K562 (cell line): ENCODE measurements at regions not wholly inside any gene's neighbourhood (a gene's known extent, or its start where the extent isn't known, plus 50 kb on each side); places are given as distances from the start of the nearest gene placed in this dataset.

Experiments used
- ATAC-seq: fragments of 200-7000 bp; cut with Tn5 transposase; 3 replicates; pipeline ENCODE4 v1.9.1; 2020; ENCODE audit warnings: moderate library complexity
- BruUV-seq: library from RNA; stranded (reverse); fragments of 400-500 nt; replicated peaks from 2 replicates; lab custom pipeline; 2021; lab: Mats Ljungman, UMichigan
- CTCF ChIA-PET: fragments of 300-600 bp; formaldehyde crosslinking; extraction: SDS; loops from one replicate; lab custom pipeline; 2021; ENCODE audit warnings: low intra/inter-chr PET ratio; lab: Yijun Ruan, JAX
- POLR2A ChIA-PET: fragments of 300-600, 350-650 bp; sonication (Branson Sonifier 250); formaldehyde crosslinking; extraction: SDS; loops from one replicate; lab custom pipeline; 2021; ENCODE audit warnings: antibody characterized with exemption, inconsistent platforms; lab: Yijun Ruan, JAX
- DNase-seq, 4 experiments: peaks; one replicate each; pipeline versions ENCODE4 v3.0.0 to v3.0.0-alpha.2; 2011 to 2018; ENCODE audit warnings: low spot score in 3 of 4, mixed read lengths in 3 of 4; ENCODE audit errors: extremely low read depth in 1 of 4
- FAIRE-seq: peaks from 2 replicates; lab custom pipeline; 2011; peaks lifted over from hg19 to GRCh38; lab: Jason Lieb, UNC
- H2AFZ ChIP-seq: 2 replicates; pipeline ENCODE4 v1.6.0; 2011; ENCODE audit warnings: low read depth, low read length, control low read depth, inconsistent platforms
- H3K27ac ChIP-seq: fragments of 200-600 bp; 3 replicates; pipeline ENCODE4 v1.8.0; 2011; ENCODE audit warnings: low read depth, mild to moderate bottlenecking, control low read depth, inconsistent platforms, low read length, moderate library complexity, mixed read lengths; ENCODE audit errors: extremely low read depth
- H3K27me3 ChIP-seq, 2 experiments: fragments of 300-600 bp in 1 of 2; 2 replicates in 1 of 2; 3 replicates in 1 of 2; pipeline versions ENCODE4 v1.6.0 to v1.8.0; 2011; ENCODE audit warnings: inconsistent platforms in 2 of 2, low read length in 2 of 2, mild to moderate bottlenecking in 1 of 2, mixed read lengths in 1 of 2, moderate library complexity in 1 of 2; ENCODE audit not compliant: control insufficient read depth in 2 of 2, insufficient read depth in 2 of 2
- H3K36me3 ChIP-seq: fragments of 300-600 bp; 3 replicates; pipeline ENCODE4 v1.8.0; 2011; ENCODE audit warnings: mild to moderate bottlenecking, low read length, inconsistent platforms; ENCODE audit not compliant: control insufficient read depth, insufficient read depth
- H3K4me1 ChIP-seq, 2 experiments: fragments of 200-600 bp in 1 of 2; replicated peaks in 1 of 2; 2 replicates in 1 of 2; 3 replicates in 1 of 2; pipeline versions ENCODE4 v1.5.1 to v1.8.0; 2011; ENCODE audit warnings: inconsistent platforms in 2 of 2, low read length in 2 of 2, mild to moderate bottlenecking in 1 of 2, mixed read lengths in 1 of 2, moderate library complexity in 1 of 2; ENCODE audit not compliant: control insufficient read depth in 2 of 2, insufficient read depth in 2 of 2
- H3K4me2 ChIP-seq: 2 replicates; pipeline ENCODE4 v1.6.1; 2011; ENCODE audit warnings: low read length, control low read depth, inconsistent platforms, mixed read lengths; ENCODE audit not compliant: insufficient read depth
- H3K4me3 ChIP-seq: fragments of 200-600 bp; sonication (generic), shearing (Covaris generic); 2 replicates; pipeline ENCODE4 v1.5.1; 2016; ENCODE audit warnings: control low read depth, inconsistent platforms
- H3K79me2 ChIP-seq: fragments of 200-600 bp; 3 replicates; pipeline ENCODE4 v1.8.0; 2011; ENCODE audit warnings: low read length, inconsistent platforms; ENCODE audit not compliant: control insufficient read depth, insufficient read depth
- H3K9ac ChIP-seq, 2 experiments: 2 replicates each; pipeline versions ENCODE4 v1.6.0 to v1.6.1; 2011; ENCODE audit warnings: low read depth in 2 of 2, low read length in 2 of 2, control low read depth in 1 of 2, inconsistent platforms in 1 of 2, mild to moderate bottlenecking in 1 of 2, mixed read lengths in 1 of 2; ENCODE audit not compliant: insufficient read depth in 1 of 2
- H3K9me1 ChIP-seq: one replicate; pipeline ENCODE4 v1.6.0; 2011; ENCODE audit warnings: inconsistent platforms, mild to moderate bottlenecking, low read length, moderate library complexity; ENCODE audit not compliant: control insufficient read depth, insufficient read depth
- H3K9me3 ChIP-seq: replicated peaks from 2 replicates; pipeline ENCODE4 v1.5.1; 2011; ENCODE audit warnings: low read depth, low read length, inconsistent platforms; ENCODE audit not compliant: control insufficient read depth, insufficient read depth
- H4K20me1 ChIP-seq: replicated peaks from 2 replicates; pipeline ENCODE4 v1.6.1; 2011; ENCODE audit warnings: low read length, inconsistent platforms, mixed read lengths; ENCODE audit not compliant: control insufficient read depth, insufficient read depth
- BRF1 ChIP-seq: IDR thresholded peaks from 3 replicates; pipeline ENCODE4 v1.6.1; 2011; ENCODE audit warnings: borderline replicate concordance, mild to moderate bottlenecking; ENCODE audit not compliant: insufficient read length; ENCODE audit errors: extremely low read depth
- ETV1 ChIP-seq: fragments of 450-650 bp; conservative IDR thresholded peaks from 2 replicates; pipeline ENCODE4 v1.6.1; 2016; ENCODE audit warnings: missing genetic modification characterization, control low read depth, low read depth, missing compliant biosample characterization
- MCM7 ChIP-seq, 2 experiments: fragments of 450-650 bp; IDR thresholded peaks; 2 replicates each; pipeline ENCODE4 v1.6.1; 2016 to 2018
- WGBS: fragments of 100-300 bp; shearing (Covaris generic); methylation state at CpG from one replicate; pipeline ENCODE4 v1.1.6; 2016; ENCODE audit warnings: low coverage, mixed read lengths; ENCODE audit not compliant: insufficient coverage; ENCODE audit errors: missing lambda C conversion rate; 5-methylcytosine and 5-hydroxymethylcytosine counted together
- in situ Hi-C: fragments of 300-500 bp; cut with MboI; formaldehyde crosslinking; loops from 4 replicates; pipeline ENCODE4 v1.15.0; 2018; ENCODE audit warnings: inconsistent platforms, mixed read lengths
- intact Hi-C: fragments of 100-400 bp; cut with micrococcal nuclease; formaldehyde crosslinking; loops from 2 replicates; pipeline ENCODE4 v1.14.2; 2022
- TF ChIP-seq, protein P1 (sequence below): sonication (generic); formaldehyde crosslinking; IDR thresholded peaks from 2 replicates; pipeline ENCODE4 v1.8.0; 2022; ENCODE audit warnings: missing genetic modification reagents, mild to moderate bottlenecking, moderate library complexity, borderline replicate concordance
- TF ChIP-seq, protein P2 (sequence below): sonication (generic); formaldehyde crosslinking; IDR thresholded peaks from 2 replicates; pipeline ENCODE4 v1.8.0; 2022; ENCODE audit warnings: mild to moderate bottlenecking, missing genetic modification reagents
- TF ChIP-seq, protein P3 (sequence below): sonication (generic); formaldehyde crosslinking; IDR thresholded peaks from 2 replicates; pipeline ENCODE4 v1.8.1; 2023; ENCODE audit warnings: mild to moderate bottlenecking, missing genetic modification reagents

DNA sequence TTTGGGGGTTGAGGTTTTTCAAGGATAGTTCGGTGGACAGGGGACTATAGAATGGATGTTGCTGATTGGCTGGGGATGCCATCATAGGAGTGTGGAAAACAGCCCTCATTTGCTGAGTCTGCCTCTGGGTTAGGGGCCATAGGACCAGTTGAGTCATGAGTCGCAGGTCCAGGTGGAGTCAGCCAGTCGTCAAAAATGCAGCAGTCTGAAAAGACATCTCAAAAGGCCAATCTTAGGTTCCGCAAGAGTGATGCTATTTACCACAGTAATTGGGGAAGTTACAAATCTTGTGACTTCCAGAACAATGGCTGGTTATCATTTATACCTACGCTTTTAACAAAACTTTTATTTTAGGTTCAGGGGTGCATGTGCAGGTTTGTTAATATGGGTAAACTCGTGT, 276.0 kb upstream of the DMRT1 start:
- no peaks in the 10 kb centered on the region for H3K79me2 ChIP-seq
- 2% methylated on average over 6 of the region's 6 CpGs for WGBS
- no peaks in the 10 kb centered on the region for H3K9me3 ChIP-seq
- in situ Hi-C loops: no loop called here
- H3K27ac ChIP-seq: no peak overlapping the region
- no peak overlapping the region for H3K4me3 ChIP-seq
- H3K9ac ChIP-seq: no peak overlapping the region
- intact Hi-C loops: no loop called here
- no peaks in the 10 kb centered on the region for H4K20me1 ChIP-seq
- no peak overlapping the region for H3K4me2 ChIP-seq
- ChIA-PET CTCF (no interaction called here), POLR2A (no interaction called here)
- FAIRE-seq (no peak), ATAC-seq (no peak), DNase-seq (no peak)
- TF ChIP-seq, protein P1, sequence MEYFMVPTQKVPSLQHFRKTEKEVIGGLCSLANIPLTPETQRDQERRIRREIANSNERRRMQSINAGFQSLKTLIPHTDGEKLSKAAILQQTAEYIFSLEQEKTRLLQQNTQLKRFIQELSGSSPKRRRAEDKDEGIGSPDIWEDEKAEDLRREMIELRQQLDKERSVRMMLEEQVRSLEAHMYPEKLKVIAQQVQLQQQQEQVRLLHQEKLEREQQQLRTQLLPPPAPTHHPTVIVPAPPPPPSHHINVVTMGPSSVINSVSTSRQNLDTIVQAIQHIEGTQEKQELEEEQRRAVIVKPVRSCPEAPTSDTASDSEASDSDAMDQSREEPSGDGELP (CRISPR knock-in tag): no peak
- no peak for TF ChIP-seq BRF1
- no peak for TF ChIP-seq ETV1 (tag)
- TF ChIP-seq, protein P2, sequence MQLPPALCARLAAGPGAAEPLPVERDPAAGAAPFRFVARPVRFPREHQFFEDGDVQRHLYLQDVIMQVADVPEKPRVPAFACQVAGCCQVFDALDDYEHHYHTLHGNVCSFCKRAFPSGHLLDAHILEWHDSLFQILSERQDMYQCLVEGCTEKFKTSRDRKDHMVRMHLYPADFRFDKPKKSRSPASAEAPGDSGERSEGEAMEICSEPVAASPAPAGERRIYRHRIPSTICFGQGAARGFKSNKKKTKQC: no peak
- TF ChIP-seq, protein P3, sequence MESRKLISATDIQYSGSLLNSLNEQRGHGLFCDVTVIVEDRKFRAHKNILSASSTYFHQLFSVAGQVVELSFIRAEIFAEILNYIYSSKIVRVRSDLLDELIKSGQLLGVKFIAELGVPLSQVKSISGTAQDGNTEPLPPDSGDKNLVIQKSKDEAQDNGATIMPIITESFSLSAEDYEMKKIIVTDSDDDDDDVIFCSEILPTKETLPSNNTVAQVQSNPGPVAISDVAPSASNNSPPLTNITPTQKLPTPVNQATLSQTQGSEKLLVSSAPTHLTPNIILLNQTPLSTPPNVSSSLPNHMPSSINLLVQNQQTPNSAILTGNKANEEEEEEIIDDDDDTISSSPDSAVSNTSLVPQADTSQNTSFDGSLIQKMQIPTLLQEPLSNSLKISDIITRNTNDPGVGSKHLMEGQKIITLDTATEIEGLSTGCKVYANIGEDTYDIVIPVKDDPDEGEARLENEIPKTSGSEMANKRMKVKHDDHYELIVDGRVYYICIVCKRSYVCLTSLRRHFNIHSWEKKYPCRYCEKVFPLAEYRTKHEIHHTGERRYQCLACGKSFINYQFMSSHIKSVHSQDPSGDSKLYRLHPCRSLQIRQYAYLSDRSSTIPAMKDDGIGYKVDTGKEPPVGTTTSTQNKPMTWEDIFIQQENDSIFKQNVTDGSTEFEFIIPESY (CRISPR knock-in tag): no peak
- TF ChIP-seq MCM7 (IDR thresholded peaks at IDR 0.05): no peak
- H3K36me3 ChIP-seq: no peaks in the 10 kb centered on the region
- no peaks in the 10 kb centered on the region for H3K4me1 ChIP-seq
- no peaks in the 10 kb centered on the region for H3K9me1 ChIP-seq
- H3K27me3 ChIP-seq: no peaks in the 10 kb centered on the region; a peak in 2 of 5 replicates
- no TSS peak for BruUV-seq
- H2AFZ ChIP-seq: no peak overlapping the region
